Pulmonary artery endothelial cell (primary cell): ENCODE measurements at regions not wholly inside any gene's neighbourhood (a gene's known extent, or its start where the extent isn't known, plus 50 kb on each side); places are given as distances from the start of the nearest gene placed in this dataset.
"Not testable (repeated sequence)": the region's sequence is repeated elsewhere in the genome, so short reads cannot be mapped to it uniquely, and the experiment has no call there.

Source experiments
- DNase-seq: peaks from one replicate; pipeline ENCODE4 v3.0.0-alpha.2; 2011; ENCODE audit warnings: low read depth, low spot score

DNA sequence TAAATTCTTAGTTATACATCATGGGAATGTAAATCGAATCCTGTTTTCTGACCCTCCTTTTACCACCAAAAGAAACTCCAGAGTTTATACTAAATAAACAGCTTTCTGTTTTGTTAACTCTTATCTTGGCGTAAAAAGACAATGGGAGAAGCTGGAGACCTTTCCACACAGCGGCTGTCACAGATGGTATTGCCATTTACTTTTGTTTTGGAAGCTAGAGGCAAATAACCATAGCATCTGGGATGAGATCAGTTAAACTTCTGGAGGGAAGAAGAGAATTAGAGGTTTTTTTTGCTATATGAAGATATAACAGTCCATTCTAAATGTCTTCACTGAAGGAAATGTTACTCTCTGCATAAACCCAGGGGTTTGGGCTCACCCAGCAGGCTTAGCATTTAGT is 258.9 kb downstream of the REEP3 start:
- no peak for DNase-seq

DNA sequence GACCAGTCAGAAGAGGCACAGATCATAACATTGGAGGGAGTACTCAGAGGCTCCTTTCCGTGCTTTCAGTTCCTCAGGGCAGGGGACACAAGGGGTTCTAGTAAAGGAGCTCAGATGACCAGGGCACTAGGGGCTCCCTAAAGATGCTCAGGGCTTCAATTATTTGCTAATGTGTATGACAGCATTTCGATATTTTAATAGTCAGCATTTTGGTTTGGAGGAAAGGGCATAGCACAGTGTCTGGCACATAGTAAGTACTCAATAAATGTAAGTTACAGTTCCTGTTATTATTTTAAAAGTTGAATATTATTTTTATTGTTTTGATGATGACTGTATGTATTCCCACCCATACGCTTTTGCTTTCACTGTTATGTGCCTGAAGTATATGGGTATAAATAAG is 260.0 kb downstream of the REEP3 start:
- no peak for DNase-seq

DNA sequence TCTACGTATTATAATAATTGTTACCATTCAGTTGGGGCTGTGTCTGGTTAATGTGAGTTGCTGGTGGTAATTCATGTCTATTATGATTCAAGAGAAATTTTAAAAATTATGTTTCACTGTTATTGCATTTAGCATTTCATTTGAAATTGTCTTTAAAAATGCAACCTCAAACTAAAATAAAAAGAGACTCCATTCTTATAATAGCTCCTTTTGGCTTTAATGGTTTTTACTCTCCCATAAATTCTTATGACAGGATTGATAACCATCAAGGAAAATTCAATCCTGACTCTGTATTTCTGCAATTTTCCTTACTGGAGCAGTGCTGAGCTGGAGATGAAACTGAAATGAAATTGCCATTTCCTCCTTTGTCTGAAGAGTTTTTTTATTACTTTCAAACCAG is 262.7 kb downstream of the REEP3 start:
- no peak for DNase-seq

DNA sequence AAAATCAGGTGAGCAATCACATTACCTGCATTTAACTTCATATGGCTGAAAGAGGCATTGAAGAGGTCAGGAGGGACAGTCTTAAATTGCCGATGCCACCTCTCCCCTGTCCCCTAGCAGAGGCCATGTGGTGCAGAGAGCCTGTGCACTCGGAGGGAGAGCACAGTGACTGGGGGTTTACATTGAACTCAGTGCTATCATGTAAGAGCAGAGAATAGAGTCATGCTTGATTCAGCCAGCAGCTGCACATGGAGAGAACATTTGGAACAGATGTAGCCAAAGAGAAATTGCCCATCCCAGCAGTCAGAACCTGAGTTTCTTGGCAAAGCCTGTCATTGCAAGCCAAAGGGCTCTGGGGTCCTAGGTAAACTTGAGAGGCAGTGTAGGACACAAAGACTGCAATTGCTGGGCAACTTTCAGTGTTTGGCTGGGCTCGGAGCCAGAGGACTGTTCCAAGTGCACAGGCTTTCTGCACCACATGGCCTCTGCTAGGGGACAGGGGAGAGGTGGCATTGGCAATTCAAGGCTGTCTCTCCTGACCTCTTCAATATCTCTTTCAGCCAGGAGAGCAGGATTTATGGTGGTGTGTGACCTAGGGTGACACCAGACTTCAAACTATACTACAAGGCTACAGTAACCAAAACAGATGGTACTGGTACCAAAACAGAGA is 267.1 kb downstream of the REEP3 start:
- no peak for DNase-seq

DNA sequence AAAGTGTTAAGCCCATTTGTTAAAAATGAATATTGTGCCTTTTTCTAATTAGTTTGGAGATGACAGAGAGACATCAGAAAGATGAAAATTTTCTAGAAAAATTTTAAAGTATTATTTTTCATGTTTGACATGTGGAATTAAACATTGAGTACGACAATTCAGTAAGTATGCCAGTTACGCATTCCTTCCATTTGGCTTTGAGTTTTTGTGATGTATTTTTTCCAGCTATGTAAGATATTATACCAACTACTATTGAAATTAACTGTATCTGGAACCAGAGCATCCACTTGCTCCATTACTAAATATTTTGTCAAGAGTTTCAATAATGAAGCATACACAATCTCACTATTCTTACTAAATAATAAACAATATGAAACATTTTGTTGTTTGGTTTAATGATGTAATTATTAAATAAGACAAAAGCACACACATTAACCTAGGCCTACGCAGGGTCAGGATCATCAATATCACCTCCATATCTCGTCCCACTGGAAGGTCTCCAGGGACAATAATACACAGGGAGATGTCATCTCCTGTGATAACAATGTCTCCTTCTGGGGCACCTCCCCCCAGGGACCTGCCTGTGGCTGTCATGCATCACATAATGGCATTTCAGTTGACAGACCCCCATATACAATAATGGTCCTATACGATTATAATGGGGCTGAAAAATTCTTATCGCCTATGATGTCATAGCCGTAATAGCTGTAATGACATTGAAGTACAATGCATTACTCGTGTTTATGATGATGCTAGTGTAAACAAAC is 274.1 kb downstream of the REEP3 start:
- DNase-seq = no peak

DNA sequence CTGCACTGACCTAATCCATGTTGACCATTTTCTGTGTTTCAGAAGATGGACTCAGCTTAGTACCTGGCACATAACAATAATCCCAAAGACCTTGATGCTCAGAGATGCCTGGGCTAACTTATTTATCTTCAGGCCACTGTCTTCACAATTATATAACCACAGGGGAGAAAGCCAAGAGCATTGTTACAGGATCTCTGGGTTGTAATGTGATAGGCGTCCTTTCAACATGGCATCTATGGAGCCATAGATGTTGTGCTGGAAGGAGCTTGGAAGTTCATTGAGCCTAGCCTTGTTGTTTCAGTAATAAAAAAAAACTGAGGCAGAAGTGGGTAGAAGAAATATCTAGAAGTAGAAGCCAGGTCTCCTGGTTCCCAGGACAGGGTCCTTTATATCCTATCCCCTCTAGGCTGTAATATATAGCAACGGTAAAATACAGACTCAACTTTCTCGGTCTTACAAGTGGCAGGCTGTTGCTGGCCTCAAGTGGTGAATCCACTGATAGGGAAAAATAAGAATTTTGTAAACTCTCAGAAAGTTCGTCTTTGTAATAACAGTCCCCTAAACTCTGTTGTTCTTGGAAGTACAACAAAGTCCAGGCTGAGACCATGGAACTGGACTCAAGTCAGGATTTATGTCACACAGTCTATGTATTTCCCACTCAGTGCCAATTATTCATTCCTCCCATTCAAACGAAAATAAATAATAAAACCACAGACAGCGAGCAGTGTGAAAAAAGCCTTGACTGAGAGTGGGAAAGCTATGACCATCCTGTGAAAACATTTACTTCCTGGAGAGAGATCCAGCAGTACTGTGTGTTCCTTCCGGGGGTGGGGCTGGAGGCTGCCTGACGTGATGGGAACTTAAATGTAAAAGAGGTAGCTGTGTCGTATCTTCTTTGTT is 277.6 kb downstream of the REEP3 start:
- DNase-seq = peak; percentile 85

- peak; percentile 4 for DNase-seq
These were observed 278.5 kb downstream of the REEP3 start for GRCh38 chr10:63799521-63800300.

GRCh38 chr10:63801166-63801565 is 280.0 kb downstream of the REEP3 start:
- DNase-seq = no peak

DNA sequence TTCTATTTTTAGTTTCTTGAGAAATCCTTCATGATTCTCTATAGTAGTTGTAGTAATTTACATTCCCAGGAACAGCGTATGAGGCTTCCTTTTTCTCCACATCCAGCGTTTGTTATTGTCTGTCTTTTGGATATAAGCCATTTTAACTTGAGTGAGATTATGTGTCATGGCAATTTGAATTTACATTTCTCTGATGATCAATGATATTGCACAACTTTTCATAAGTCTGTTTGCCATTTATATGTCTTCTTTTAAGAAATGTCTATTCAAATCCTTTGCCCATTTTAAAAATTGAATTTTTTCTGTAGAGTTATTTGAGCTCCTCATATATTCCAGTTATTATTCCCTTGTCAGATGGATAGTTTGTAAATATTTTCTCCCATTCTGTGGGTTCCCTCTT is 285.1 kb downstream of the REEP3 start:
- DNase-seq = no peak

DNA sequence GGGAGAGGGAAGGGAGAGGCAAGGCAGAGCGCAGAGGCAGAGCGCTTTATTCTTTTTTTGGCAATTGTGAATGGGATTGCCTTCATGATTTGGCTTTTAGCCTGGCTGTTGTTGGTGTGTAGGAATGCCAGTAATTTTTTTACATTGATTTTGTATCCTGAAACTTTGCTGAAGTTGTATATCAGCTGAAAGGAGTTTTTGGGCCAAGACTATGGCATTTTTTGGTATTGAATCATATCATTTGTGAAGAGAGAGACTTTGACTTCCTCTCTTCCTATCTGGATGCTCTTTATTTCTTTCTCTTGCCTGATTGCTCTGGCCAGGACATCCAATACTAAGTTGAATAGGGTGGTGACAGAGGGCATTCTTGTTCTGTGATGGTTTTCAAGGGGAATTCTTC is 291.3 kb downstream of the REEP3 start:
- DNase-seq = no peak

GRCh38 chr10:63819753-63820329 is 298.6 kb downstream of the REEP3 start:
- peak; percentile 24 for DNase-seq

DNA sequence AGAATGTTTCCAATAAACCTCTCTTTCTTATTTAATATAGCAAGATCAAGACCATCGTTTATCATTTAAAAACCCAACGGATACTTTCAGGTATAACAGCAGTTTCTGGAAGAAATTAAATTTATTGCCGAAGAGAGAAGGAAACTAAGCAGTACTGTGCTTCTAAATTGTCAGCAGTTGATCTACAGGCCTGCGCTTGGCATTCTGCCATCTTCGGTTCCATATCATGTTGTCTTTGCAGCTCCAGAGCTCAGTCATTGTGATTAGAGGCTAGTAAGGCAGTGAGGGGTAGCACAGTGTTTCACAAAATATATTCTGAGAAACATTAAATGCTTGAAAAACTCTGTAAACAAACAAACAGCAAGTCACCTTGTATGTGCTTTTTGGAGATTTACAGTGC is 301.3 kb downstream of the REEP3 start:
- no peak for DNase-seq

- no peak for DNase-seq
These were observed 303.9 kb downstream of the REEP3 start for GRCh38 chr10:63825111-63825510.

DNA sequence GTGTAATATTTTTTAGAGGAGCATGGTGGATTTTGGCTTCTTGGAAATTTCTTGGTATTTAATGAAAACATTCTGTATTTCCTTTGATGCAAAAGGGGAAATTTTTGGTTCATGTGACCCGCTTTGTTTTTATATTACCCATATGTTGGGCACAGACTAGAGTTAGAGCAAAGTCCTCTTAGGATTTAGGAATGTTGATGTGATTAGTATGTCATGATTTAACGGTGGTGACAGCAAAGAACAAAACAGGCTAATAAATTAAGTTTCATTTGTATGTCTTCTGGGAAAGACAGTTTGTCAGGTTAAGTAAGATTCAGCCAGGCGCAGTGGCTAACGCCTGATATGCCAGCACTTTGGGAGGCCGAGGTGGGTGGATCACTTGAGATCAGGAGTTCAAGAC is 304.6 kb downstream of the REEP3 start:
- DNase-seq = no peak

- DNase-seq = not testable (repeated sequence)
These were observed 305.8 kb downstream of the REEP3 start for GRCh38 chr10:63827018-63827417.

DNA sequence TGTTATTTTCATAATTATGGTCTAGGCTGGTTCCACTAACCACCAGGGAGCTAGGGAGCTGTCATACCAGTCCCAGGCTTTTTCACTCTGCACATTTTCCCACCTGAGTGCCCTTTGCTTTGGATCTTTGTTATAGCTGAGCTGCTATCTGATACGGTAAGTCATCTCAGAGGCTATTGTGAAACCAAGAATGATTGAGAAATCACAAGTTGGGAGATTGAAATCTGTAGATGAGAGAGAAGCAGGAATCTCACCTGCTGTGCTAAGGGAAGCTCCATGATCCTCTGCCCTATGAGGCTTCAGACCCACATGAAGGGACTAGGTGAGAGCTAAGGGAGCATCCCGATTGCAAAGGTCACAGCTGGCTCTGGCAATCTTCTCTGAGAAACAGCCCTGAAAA is 307.8 kb downstream of the REEP3 start:
- no peak for DNase-seq

GRCh38 chr10:63829573-63830149 is 308.5 kb downstream of the REEP3 start:
- no peak for DNase-seq

- no peak for DNase-seq
These were observed 311.5 kb downstream of the REEP3 start for GRCh38 chr10:63832686-63833085.

DNA sequence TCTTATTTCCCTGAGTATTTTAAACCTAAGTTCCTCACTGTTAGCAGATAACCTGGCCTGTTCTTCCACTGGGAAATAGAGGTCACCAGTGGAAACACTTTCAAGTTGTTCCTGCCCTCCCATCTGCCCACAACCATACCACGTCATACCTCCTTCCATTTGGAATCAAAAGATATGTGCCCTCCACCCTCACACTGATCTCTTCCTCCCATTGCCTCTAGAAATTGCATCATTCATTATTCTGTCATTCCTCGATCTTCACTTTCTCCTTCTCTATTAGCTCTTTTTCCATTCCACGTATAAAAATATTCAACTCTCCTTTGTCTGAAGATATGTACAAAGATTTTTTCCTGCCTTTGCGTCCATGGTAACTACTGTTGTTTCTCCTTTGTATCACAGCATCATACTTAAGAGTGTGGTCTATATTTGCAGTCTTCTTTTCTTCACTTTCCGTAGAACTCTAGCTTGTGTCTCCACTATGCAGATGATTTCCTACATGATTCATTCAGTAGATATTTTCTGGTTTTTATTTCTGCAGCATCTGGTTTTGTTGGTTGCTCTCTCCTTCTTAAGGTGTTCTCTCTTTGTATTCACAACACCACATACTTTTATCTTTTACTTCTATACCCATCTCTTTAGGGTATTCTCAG is 312.3 kb downstream of the REEP3 start:
- no peak for DNase-seq
